NCI-H524 treated with DMSO at 0.1 percent for 48 hours (cell line): ENCODE measurements at regions not wholly inside any gene's neighbourhood (a gene's known extent, or its start where the extent isn't known, plus 50 kb on each side); places are given as distances from the start of the nearest gene placed in this dataset.

Experiments used
- DNase-seq: peaks from one replicate; lab custom pipeline; 2025; lab: John Stamatoyannopoulos, UW

DNA sequence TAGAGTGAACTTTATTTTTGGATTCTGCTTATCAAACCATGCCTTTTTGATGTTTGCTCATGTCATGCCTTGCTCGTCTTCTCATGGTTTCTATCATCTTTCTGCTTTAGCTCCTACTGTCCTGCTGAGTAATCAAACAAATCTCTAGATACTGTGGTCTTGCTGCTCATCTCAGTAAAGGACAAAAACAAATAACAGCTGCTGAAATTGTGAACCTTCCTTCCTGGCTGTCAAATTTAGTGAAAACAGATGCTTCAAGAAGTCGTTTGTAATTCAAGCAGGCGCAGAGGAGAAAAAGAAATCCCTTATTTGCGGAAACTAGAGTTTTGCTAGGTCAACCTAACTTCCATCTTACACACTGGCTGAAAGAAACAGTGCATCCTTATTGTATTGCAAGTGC, 616.1 kb upstream of the ALCAM start:
- DNase-seq: no peak

DNA sequence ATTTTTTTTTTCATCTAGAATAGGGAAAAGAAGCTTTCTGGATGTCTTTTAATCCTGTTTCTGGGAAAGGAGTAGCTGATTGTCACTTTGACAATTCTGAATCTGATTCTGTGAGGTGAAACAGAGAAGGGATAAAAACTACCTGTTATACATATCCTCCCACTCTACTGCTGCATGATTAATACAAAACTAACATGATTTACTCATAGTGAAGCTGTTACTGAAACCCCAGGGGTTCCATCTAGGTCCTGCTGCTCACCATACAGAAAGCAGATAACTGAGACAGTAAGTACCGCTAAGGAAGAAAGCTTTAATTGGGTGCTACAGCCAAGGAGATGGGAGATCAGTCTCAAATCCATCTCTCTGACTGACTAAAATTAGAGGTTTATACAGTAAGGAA, 610.9 kb upstream of the ALCAM start:
- DNase-seq: no peak

DNA sequence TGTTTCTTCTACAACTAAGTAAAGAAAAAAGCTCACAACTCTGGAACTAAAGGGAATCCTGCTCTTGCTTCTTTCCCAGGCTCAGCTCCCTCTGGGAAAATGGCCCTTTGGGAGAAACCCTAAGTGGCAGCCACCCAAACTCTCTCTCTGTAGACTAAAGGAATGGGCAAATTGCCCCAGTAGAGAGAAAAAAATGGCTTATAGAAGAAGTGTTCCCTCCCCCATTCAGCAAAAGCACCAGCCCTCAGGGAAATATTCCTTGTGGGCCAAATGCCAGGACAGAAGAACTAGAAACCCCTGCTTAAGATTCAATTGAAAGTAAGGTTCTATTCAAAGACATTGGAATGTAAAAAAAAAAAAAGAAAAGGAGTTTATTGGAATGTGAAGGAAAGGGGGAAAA, 603.7 kb upstream of the ALCAM start:
- no peak for DNase-seq

DNA sequence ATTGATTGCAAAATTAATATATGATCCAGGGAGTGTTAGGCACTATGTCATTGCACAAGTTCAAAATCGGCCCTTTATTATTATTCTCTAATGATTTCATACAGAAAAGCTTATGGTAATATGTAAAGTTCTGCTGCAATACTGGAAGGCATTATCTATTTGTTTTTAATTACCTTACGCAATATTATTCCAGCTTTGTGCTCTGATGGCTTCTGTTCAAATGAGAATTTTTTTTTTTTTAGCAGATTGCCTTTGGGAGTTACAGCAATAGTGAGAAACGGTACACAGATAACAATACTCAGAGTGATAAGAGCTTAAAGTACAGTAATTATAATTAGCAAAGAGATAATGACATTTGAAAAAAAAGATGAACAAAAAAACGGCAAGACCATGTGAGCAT, 602.2 kb upstream of the ALCAM start:
- no peak for DNase-seq

GRCh38 chr3:104768886-104769285, 597.8 kb upstream of the ALCAM start:
- no peak for DNase-seq

GRCh38 chr3:104779324-104779723, 587.4 kb upstream of the ALCAM start:
- no peak for DNase-seq

- DNase-seq: no peak
Observed at GRCh38 chr3:104781112-104781511, 585.6 kb upstream of the ALCAM start.

DNA sequence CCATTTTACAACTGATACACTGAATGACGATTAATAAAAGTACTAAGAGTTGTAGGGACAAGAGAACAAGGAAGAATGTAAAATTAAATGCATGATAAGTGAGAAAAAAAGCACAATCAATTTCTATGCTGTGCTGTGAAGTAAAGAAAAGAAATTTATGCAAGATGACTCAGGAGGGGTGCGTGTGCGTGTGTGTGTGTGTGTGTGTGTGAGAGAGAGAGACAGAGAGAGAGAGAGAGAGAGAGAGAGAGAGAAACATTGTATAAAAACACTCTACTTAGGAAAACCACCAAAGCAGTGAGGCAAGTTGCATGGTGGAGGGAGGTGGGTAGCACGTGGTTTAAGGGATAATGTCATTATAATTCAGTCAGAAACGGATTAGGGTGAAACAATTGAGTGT, 580.8 kb upstream of the ALCAM start:
- DNase-seq: no peak

GRCh38 chr3:104787306-104787705, 579.4 kb upstream of the ALCAM start:
- DNase-seq: no peak

GRCh38 chr3:104788807-104789206, 577.9 kb upstream of the ALCAM start:
- DNase-seq: no peak

DNA sequence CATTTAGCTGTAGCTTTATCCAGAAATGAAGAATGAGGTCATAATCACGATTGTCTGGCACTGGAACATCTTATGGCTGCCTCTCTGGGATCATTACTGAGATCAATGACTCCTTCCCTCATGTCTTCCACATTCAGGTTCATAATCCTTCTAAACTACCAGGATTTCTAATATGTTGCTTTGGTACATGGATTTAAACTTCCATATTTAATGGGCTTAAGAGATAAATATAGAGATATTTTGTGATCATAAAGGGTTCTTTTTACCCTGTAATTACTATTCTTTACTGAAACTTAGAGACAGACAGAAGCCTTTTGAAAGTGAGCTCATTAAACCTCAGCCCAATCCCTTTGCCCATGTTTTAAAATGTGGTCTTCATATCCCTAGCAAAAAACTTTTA, 575.4 kb upstream of the ALCAM start:
- DNase-seq: no peak

- no peak for DNase-seq
Observed at GRCh38 chr3:104796556-104796955, 570.2 kb upstream of the ALCAM start.

- DNase-seq: no peak
Observed at GRCh38 chr3:104805042-104805441, 561.7 kb upstream of the ALCAM start.

DNA sequence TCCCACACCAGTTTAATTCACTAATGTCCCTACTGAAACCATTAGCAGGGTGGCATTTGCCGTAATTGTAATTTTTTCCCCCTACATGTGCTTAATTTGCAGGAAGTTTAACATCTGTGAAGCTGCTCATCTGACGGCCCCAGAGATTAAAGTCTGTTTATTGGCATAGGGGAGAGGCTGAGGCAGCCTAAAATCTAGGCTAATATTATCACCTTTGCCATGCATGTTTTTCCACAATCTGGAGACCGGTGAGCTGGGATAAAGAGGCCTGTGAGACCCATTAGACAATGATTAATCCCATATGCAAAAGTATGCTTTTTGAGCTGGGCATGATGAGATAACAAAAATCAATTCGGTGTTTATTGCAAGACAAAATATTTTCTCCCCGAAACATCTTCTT, 561.2 kb upstream of the ALCAM start:
- DNase-seq: peak; percentile 40

GRCh38 chr3:104810896-104811295, 555.8 kb upstream of the ALCAM start:
- no peak for DNase-seq

- DNase-seq: no peak
Observed at GRCh38 chr3:104816008-104816407, 550.7 kb upstream of the ALCAM start.

GRCh38 chr3:104816716-104817115, 550.0 kb upstream of the ALCAM start:
- no peak for DNase-seq

DNA sequence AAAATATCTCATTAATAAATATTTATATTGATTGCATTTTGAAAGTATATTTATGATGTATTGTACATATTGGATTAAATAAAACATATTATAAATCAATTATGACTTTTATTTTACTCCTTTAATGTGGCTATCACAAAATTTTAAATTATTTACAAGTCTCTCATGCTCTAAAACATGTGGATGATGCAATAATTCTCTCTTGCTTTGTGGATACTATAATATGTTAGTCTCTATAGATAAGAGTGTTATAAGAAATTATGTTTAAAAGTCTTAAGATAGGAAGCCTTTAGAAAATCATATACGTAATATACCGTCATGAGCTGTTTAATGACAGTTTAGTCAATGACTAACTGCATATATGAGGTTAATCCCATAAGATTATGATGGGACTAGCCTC, 547.4 kb upstream of the ALCAM start:
- DNase-seq: no peak

- DNase-seq: no peak
Observed at GRCh38 chr3:104820959-104821358, 545.8 kb upstream of the ALCAM start.

DNA sequence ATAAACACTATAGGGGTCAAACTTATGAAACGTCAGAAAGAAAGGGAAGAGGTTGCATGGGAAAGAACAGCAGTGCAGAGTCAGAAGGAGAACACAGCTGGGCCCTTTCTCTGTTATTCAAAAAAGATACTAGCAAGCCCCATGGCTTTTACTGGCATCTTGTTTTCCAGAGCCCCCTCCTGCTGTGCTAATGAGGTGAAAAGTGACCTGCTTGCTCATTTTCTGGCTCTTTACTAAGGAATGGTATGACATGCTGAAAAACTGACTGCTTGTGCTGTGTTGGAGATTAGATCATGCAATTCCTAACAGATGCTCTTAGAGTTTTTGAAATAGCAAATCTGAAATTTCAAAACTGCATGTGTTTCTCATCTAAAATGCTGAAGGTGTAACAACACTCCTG, 541.6 kb upstream of the ALCAM start:
- no peak for DNase-seq

DNA sequence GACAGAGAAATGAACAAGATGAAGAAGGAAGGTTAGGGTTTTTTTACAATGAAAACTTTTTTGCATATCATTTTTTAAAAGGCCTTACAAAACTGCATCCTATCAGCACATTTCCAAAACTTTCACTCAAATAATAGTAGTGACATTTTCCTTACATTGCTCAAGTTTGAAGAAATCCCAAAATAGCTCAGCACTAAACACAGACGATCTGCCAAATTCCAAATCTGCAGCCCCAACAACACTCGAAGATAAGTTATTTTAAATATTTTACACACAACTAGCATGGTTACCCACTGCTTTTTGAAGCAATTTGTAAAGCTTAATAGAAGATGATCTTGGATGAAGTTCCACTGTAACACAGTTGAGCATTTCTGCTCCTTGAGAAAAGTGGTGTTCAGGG, 535.6 kb upstream of the ALCAM start:
- DNase-seq: no peak

DNA sequence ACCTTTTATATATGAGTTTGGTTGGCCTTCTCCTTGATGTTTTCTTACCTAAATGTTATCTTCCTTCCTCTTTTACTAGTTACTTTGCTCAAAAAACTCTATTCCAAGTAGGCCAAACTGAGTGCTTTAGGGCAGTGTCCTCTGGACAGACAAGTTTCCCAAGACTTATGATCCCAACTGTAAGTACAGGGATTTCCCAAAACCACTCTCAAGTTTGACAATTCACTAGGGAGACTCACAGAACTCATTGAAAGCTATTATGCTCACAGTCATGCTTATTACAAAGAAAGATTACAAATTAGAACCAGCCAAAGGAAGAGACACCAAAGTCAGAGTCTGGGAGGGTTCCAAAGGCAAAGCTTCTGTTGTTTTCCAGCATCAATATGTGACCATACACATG, 534.2 kb upstream of the ALCAM start:
- DNase-seq: no peak

GRCh38 chr3:104835376-104835775, 531.3 kb upstream of the ALCAM start:
- no peak for DNase-seq

DNA sequence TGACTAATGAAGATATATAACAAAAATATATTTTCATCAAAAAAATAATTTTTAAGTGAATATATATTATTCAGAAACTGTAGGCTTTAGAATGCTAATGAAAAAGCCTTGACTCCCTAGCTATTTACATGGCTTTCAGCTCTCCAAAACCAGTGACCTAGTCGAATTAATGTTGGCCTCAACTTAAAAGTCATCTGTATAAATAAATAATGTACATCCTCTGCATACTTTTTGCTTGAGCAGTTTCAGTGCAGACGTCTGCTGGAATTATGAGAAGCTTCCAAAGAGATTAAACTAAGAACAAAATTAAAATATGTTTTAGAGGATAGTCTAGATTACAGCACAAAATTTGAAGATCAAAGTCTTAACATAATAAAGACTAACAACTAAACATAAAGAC, 520.4 kb upstream of the ALCAM start:
- DNase-seq: no peak

DNA sequence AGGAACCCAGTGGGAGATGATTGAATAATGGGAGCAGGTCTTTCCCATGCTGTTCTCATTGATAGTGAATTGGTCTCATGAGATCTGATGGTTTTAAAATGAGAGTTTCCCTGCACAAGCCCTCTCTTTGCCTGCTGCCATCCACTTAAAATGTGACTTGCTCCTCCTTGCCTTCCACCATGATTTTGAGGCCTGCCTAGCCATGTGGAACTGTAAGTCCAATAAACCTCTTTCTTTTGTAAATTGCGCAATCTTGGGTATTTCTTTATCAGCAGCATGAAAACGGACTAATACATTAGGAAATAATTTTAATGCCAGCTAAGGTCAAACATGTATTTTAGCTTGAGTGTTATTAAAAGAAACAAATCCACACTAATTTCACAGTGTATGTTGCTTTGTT, 517.6 kb upstream of the ALCAM start:
- DNase-seq: no peak
